GM23338 (cell line): ENCODE measurements at regions not wholly inside any gene's neighbourhood (a gene's known extent, or its start where the extent isn't known, plus 50 kb on each side); places are given as distances from the start of the nearest gene placed in this dataset.

Experiments used
- ATAC-seq: fragments of 200-7000 bp; cut with Tn5 transposase; 3 replicates; pipeline ENCODE4 v1.9.1; 2020
- DNase-seq: peaks from one replicate; pipeline ENCODE4 v3.0.0-alpha.2; 2015; ENCODE audit warnings: low spot score
- H2AFZ ChIP-seq: fragments of 200-600 bp; sonication (generic); 2 replicates; pipeline ENCODE4 v1.8.0; 2016; ENCODE audit warnings: antibody characterized with exemption, mild to moderate bottlenecking, moderate library complexity
- H3F3A ChIP-seq: fragments of 200-600 bp; sonication (generic); replicated peaks from 2 replicates; pipeline ENCODE4 v1.8.0; 2017; ENCODE audit warnings: antibody characterized with exemption, mixed run types, low read depth
- H3K27ac ChIP-seq: fragments of 200-600 bp; sonication (generic); 2 replicates; pipeline ENCODE4 v1.6.1; 2016; ENCODE audit warnings: low read depth
- H3K27me3 ChIP-seq: fragments of 200-600 bp; sonication (generic); 2 replicates; pipeline ENCODE4 v1.8.0; 2016; ENCODE audit warnings: mild to moderate bottlenecking, mixed run types, moderate library complexity; ENCODE audit not compliant: insufficient read depth
- H3K36me3 ChIP-seq: fragments of 200-600 bp; sonication (generic); 2 replicates; pipeline ENCODE4 v1.8.0; 2016; ENCODE audit warnings: mild to moderate bottlenecking; ENCODE audit not compliant: insufficient read depth
- H3K4me1 ChIP-seq: fragments of 200-600 bp; sonication (generic); 2 replicates; pipeline ENCODE4 v1.8.0; 2016; ENCODE audit warnings: mild to moderate bottlenecking, moderate library complexity; ENCODE audit not compliant: insufficient read depth
- H3K4me2 ChIP-seq: fragments of 200-600 bp; sonication (generic); 2 replicates; pipeline ENCODE4 v1.7.1; 2017; ENCODE audit warnings: mixed run types
- H3K4me3 ChIP-seq: fragments of 200-600 bp; sonication (generic); 2 replicates; pipeline ENCODE4 v1.6.1; 2016; ENCODE audit warnings: mixed run types
- H3K79me2 ChIP-seq: fragments of 200-600 bp; sonication (generic); replicated peaks from 2 replicates; pipeline ENCODE4 v1.8.0; 2017; ENCODE audit warnings: mild to moderate bottlenecking; ENCODE audit not compliant: insufficient read depth
- H3K9me2 ChIP-seq: fragments of 200-600 bp; sonication (generic); 2 replicates; pipeline ENCODE4 v1.8.0; 2017; ENCODE audit not compliant: insufficient read depth
- H4K20me1 ChIP-seq: fragments of 200-600 bp; sonication (generic); replicated peaks from 2 replicates; pipeline ENCODE4 v1.8.0; 2017; ENCODE audit warnings: mild to moderate bottlenecking; ENCODE audit not compliant: insufficient read depth
- H3K27ac Mint-ChIP-seq: 2 replicates; pipeline ENCODE4 v1.8.0; 2020; ENCODE audit warnings: inconsistent platforms, mild to moderate bottlenecking, moderate library complexity, mixed read lengths
- H3K27me3 Mint-ChIP-seq: 3 replicates; pipeline ENCODE4 v1.8.0; 2022; ENCODE audit warnings: low read depth, mild to moderate bottlenecking, moderate library complexity, mixed read lengths, inconsistent platforms; ENCODE audit not compliant: insufficient read depth, poor library complexity
- H3K36me3 Mint-ChIP-seq: 3 replicates; pipeline ENCODE4 v1.8.0; 2021; ENCODE audit warnings: low read depth, mild to moderate bottlenecking, inconsistent platforms, moderate library complexity, mixed read lengths
- H3K4me1 Mint-ChIP-seq: 3 replicates; pipeline ENCODE4 v1.8.0; 2020; ENCODE audit warnings: mild to moderate bottlenecking, inconsistent platforms, mixed read lengths
- H3K4me3 Mint-ChIP-seq: 3 replicates; pipeline ENCODE4 v1.8.0; 2021; ENCODE audit warnings: moderate library complexity, mild to moderate bottlenecking, inconsistent platforms, mixed read lengths
- H3K9me3 Mint-ChIP-seq: 3 replicates; pipeline ENCODE4 v1.8.0; 2020; ENCODE audit warnings: moderate library complexity, mild to moderate bottlenecking, inconsistent platforms, mixed read lengths
- CREB1 ChIP-seq: fragments of 250-450 bp; sonication (Bioruptor Pico); IDR thresholded peaks from 2 replicates; pipeline ENCODE4 v1.5.0; 2020; ENCODE audit warnings: low read depth, mild to moderate bottlenecking, moderate library complexity
- ETS1 ChIP-seq: IDR thresholded peaks from 2 replicates; pipeline ENCODE4 v1.6.1; 2016; ENCODE audit warnings: antibody characterized with exemption
- EZH2 ChIP-seq: fragments of 200-600 bp; sonication (generic); IDR thresholded peaks from one replicate; pipeline ENCODE4 v1.8.0; 2017; ENCODE audit warnings: antibody characterized with exemption, mild to moderate bottlenecking, low read depth; ENCODE audit not compliant: unreplicated experiment
- EZH2phosphoT487 ChIP-seq: fragments of 200-600 bp; sonication (generic); IDR thresholded peaks from one replicate; pipeline ENCODE4 v1.8.1; 2018; ENCODE audit warnings: antibody characterized with exemption; ENCODE audit not compliant: unreplicated experiment
- JUNB ChIP-seq: IDR thresholded peaks from one replicate; pipeline ENCODE4 v1.6.1; 2016; ENCODE audit warnings: antibody characterized with exemption; ENCODE audit not compliant: unreplicated experiment
- NANOG ChIP-seq: IDR thresholded peaks from 2 replicates; pipeline ENCODE4 v1.6.1; 2016; ENCODE audit warnings: antibody characterized with exemption, borderline replicate concordance
- POLR2AphosphoS5 ChIP-seq: IDR thresholded peaks from 2 replicates; pipeline ENCODE4 v1.6.1; 2016; ENCODE audit warnings: antibody characterized with exemption, low read depth
- STAT1 ChIP-seq: IDR thresholded peaks from one replicate; pipeline ENCODE4 v1.6.1; 2016; ENCODE audit warnings: antibody characterized with exemption; ENCODE audit not compliant: unreplicated experiment
- ZNF114 ChIP-seq: fragments of 250-450 bp; sonication (Bioruptor Pico); IDR thresholded peaks from 2 replicates; pipeline ENCODE4 v1.5.0; 2020; ENCODE audit warnings: mild to moderate bottlenecking, moderate library complexity
- ZNF331 ChIP-seq: fragments of 250-450 bp; sonication (Bioruptor Pico); IDR thresholded peaks from 2 replicates; pipeline ENCODE4 v1.5.0; 2020; ENCODE audit warnings: low read depth, mild to moderate bottlenecking, moderate library complexity
- ZNF462 ChIP-seq: fragments of 250-450 bp; sonication (Bioruptor Pico); IDR thresholded peaks from 2 replicates; pipeline ENCODE4 v1.5.0; 2020; ENCODE audit warnings: mild to moderate bottlenecking, moderate library complexity
- TF ChIP-seq, protein P1 (sequence below): IDR thresholded peaks from one replicate; pipeline ENCODE4 v1.6.1; 2018; ENCODE audit warnings: antibody characterized with exemption; ENCODE audit not compliant: unreplicated experiment
- TF ChIP-seq, protein P2 (sequence below), 2 experiments: fragments of 200-600 bp in 1 of 2; sonication (generic) in 1 of 2; conservative IDR thresholded peaks; 2 replicates each; pipeline versions ENCODE4 v1.5.1 to v1.6.1; 2016 to 2017; ENCODE audit warnings: antibody characterized with exemption in 2 of 2, low read depth in 2 of 2, mild to moderate bottlenecking in 2 of 2, moderate library complexity in 1 of 2

- no peaks in the 10 kb centered on the region for H3K4me1 ChIP-seq
- no peak overlapping the region for H3K4me3 Mint-ChIP-seq
- peaks cover 3% of the 10 kb centered on the region for H3K4me1 Mint-ChIP-seq
- DNase-seq (no peak), ATAC-seq (no peak)
- H4K20me1 ChIP-seq = no peaks in the 10 kb centered on the region
- peaks cover 10% of the 10 kb centered on the region for H3K27me3 ChIP-seq
- H3K36me3 ChIP-seq = no peaks in the 10 kb centered on the region
- no peak overlapping the region for H3K4me3 ChIP-seq
- peaks cover 14% of the 10 kb centered on the region; the same call in 2 of the 3 replicates for H3K9me3 Mint-ChIP-seq
- no peak overlapping the region for H3K27ac Mint-ChIP-seq
- H3F3A ChIP-seq = no peaks in the 10 kb centered on the region
- no peak for TF ChIP-seq CREB1 (CRISPR knock-in tag)
- no peak for TF ChIP-seq ZNF462 (CRISPR knock-in tag)
- no peak for TF ChIP-seq NANOG
- no peak for TF ChIP-seq ZNF331 (CRISPR knock-in tag)
- no peak for TF ChIP-seq STAT1
- TF ChIP-seq POLR2AphosphoS5 = no peak
- TF ChIP-seq, protein P1, sequence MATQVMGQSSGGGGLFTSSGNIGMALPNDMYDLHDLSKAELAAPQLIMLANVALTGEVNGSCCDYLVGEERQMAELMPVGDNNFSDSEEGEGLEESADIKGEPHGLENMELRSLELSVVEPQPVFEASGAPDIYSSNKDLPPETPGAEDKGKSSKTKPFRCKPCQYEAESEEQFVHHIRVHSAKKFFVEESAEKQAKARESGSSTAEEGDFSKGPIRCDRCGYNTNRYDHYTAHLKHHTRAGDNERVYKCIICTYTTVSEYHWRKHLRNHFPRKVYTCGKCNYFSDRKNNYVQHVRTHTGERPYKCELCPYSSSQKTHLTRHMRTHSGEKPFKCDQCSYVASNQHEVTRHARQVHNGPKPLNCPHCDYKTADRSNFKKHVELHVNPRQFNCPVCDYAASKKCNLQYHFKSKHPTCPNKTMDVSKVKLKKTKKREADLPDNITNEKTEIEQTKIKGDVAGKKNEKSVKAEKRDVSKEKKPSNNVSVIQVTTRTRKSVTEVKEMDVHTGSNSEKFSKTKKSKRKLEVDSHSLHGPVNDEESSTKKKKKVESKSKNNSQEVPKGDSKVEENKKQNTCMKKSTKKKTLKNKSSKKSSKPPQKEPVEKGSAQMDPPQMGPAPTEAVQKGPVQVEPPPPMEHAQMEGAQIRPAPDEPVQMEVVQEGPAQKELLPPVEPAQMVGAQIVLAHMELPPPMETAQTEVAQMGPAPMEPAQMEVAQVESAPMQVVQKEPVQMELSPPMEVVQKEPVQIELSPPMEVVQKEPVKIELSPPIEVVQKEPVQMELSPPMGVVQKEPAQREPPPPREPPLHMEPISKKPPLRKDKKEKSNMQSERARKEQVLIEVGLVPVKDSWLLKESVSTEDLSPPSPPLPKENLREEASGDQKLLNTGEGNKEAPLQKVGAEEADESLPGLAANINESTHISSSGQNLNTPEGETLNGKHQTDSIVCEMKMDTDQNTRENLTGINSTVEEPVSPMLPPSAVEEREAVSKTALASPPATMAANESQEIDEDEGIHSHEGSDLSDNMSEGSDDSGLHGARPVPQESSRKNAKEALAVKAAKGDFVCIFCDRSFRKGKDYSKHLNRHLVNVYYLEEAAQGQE = no peak
- TF ChIP-seq ETS1 = no peak
- no peak for TF ChIP-seq EZH2
- TF ChIP-seq JUNB = no peak
- TF ChIP-seq, protein P2, sequence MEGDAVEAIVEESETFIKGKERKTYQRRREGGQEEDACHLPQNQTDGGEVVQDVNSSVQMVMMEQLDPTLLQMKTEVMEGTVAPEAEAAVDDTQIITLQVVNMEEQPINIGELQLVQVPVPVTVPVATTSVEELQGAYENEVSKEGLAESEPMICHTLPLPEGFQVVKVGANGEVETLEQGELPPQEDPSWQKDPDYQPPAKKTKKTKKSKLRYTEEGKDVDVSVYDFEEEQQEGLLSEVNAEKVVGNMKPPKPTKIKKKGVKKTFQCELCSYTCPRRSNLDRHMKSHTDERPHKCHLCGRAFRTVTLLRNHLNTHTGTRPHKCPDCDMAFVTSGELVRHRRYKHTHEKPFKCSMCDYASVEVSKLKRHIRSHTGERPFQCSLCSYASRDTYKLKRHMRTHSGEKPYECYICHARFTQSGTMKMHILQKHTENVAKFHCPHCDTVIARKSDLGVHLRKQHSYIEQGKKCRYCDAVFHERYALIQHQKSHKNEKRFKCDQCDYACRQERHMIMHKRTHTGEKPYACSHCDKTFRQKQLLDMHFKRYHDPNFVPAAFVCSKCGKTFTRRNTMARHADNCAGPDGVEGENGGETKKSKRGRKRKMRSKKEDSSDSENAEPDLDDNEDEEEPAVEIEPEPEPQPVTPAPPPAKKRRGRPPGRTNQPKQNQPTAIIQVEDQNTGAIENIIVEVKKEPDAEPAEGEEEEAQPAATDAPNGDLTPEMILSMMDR (conservative IDR thresholded peaks at IDR 0.05; ENCODE audit: low read depth in 2 of 2) = no peak
- TF ChIP-seq ZNF114 (CRISPR knock-in tag) = no peak
- TF ChIP-seq EZH2phosphoT487 = no peak
- peaks cover 7% of the 10 kb centered on the region; the same call in 1 of the 3 replicates for H3K36me3 Mint-ChIP-seq
- H3K4me2 ChIP-seq = no peak overlapping the region
- H3K79me2 ChIP-seq = no peaks in the 10 kb centered on the region
- H3K27ac ChIP-seq = no peak overlapping the region
- H3K27me3 Mint-ChIP-seq = peaks cover under 1% of the 10 kb centered on the region
- no peak overlapping the region for H2AFZ ChIP-seq
- H3K9me2 ChIP-seq = no peaks in the 10 kb centered on the region
These were observed 63.1 kb downstream of the SPATA19 start for GRCh38 chr11:133782116-133782725.
